SK-N-SH (cell line): ENCODE measurements at regions not wholly inside any gene's neighbourhood (a gene's known extent, or its start where the extent isn't known, plus 50 kb on each side); places are given as distances from the start of the nearest gene placed in this dataset.

Source experiments
- CTCF ChIA-PET: fragments of 300-600, 350-600 bp; formaldehyde crosslinking; extraction: SDS; loops from one replicate; lab custom pipeline; 2021; lab: Yijun Ruan, JAX
- POLR2A ChIA-PET: fragments of 350-600 bp; sonication (Branson Sonifier 250); formaldehyde crosslinking; extraction: SDS; loops from one replicate; lab custom pipeline; 2020; ENCODE audit warnings: antibody characterized with exemption, inconsistent platforms; lab: Yijun Ruan, JAX
- DNase-seq: peaks from one replicate; pipeline ENCODE4 v3.0.0; 2012
- H2AFZ ChIP-seq: fragments of 200-600 bp; sonication (generic); 2 replicates; pipeline ENCODE4 v1.8.1; 2016; ENCODE audit warnings: antibody characterized with exemption, mild to moderate bottlenecking, low read depth
- H3F3A ChIP-seq: fragments of 200-600 bp; sonication (generic); replicated peaks from 2 replicates; pipeline ENCODE3; 2016; ENCODE audit warnings: antibody characterized with exemption, mild to moderate bottlenecking; ENCODE audit not compliant: insufficient read depth
- H3K27ac ChIP-seq, 2 experiments: fragments of 200-500 bp in 1 of 2; fragments of 200-600 bp in 1 of 2; sonication (Bioruptor generic) in 1 of 2; sonication (generic), shearing (Covaris generic) in 1 of 2; 2 replicates each; pipeline versions ENCODE4 v1.5.1 to v1.6.1; 2014 to 2016; ENCODE audit warnings: low read depth in 2 of 2, inconsistent platforms in 1 of 2, low read length in 1 of 2, mild to moderate bottlenecking in 1 of 2, mixed read lengths in 1 of 2
- H3K27me3 ChIP-seq: fragments of 200-600 bp; sonication (generic), shearing (Covaris generic); 2 replicates; pipeline ENCODE4 v1.6.1; 2016; ENCODE audit warnings: mixed run types; ENCODE audit not compliant: insufficient read depth
- H3K36me3 ChIP-seq, 2 experiments: fragments of 200-500 bp in 1 of 2; fragments of 200-600 bp in 1 of 2; sonication (Bioruptor generic) in 1 of 2; sonication (generic) in 1 of 2; replicated peaks in 1 of 2; 2 replicates each; pipeline versions ENCODE3 to v1.5.1; 2014 to 2016; ENCODE audit warnings: low read length in 1 of 2, mild to moderate bottlenecking in 1 of 2; ENCODE audit not compliant: insufficient read depth in 2 of 2, control insufficient read depth in 1 of 2
- H3K4me1 ChIP-seq, 2 experiments: fragments of 200-500 bp in 1 of 2; fragments of 200-600 bp in 1 of 2; sonication (Bioruptor generic) in 1 of 2; sonication (generic), shearing (Covaris generic) in 1 of 2; 2 replicates each; pipeline versions ENCODE4 v1.5.1 to v1.6.1; 2014 to 2016; ENCODE audit warnings: low read depth in 1 of 2, low read length in 1 of 2, mixed run types in 1 of 2; ENCODE audit not compliant: insufficient read depth in 2 of 2, control insufficient read depth in 1 of 2
- H3K4me2 ChIP-seq: fragments of 200-600 bp; sonication (generic), shearing (Covaris generic); 2 replicates; pipeline ENCODE4 v1.6.1; 2017; ENCODE audit warnings: mixed run types
- H3K4me3 ChIP-seq, 2 experiments: fragments of 200-500 bp in 1 of 2; fragments of 200-600 bp in 1 of 2; sonication (Bioruptor generic) in 1 of 2; sonication (generic), shearing (Covaris generic) in 1 of 2; 2 replicates each; pipeline versions ENCODE4 v1.5.1 to v1.8.1; 2014 to 2016; ENCODE audit warnings: low read depth in 2 of 2, inconsistent platforms in 1 of 2, low read length in 1 of 2, mild to moderate bottlenecking in 1 of 2, mixed read lengths in 1 of 2, moderate library complexity in 1 of 2
- H3K79me2 ChIP-seq: fragments of 200-600 bp; sonication (generic); 2 replicates; pipeline ENCODE4 v1.8.1; 2017; ENCODE audit warnings: mild to moderate bottlenecking; ENCODE audit not compliant: insufficient read depth
- H3K9ac ChIP-seq: fragments of 200-600 bp; sonication (generic); 2 replicates; pipeline ENCODE4 v1.6.1; 2017; ENCODE audit warnings: mixed run types
- H3K9me2 ChIP-seq: fragments of 200-600 bp; sonication (generic); 2 replicates; pipeline ENCODE4 v1.6.1; 2017; ENCODE audit warnings: mixed run types
- H3K9me3 ChIP-seq: fragments of 200-600 bp; sonication (generic); 2 replicates; pipeline ENCODE4 v1.6.1; 2017; ENCODE audit warnings: mixed run types, mild to moderate bottlenecking, moderate library complexity
- H4K20me1 ChIP-seq: fragments of 200-600 bp; sonication (generic); 2 replicates; pipeline ENCODE4 v1.6.1; 2017; ENCODE audit warnings: mild to moderate bottlenecking, mixed run types; ENCODE audit not compliant: insufficient read depth
- CHD2 ChIP-seq: fragments of 150-350 bp; IDR thresholded peaks from 2 replicates; pipeline ENCODE4 v1.6.1; 2018; ENCODE audit warnings: low read length; ENCODE audit not compliant: partially characterized antibody
- ELF1 ChIP-seq: IDR thresholded peaks from 2 replicates; pipeline ENCODE4 v1.4.0; 2012
- EZH2phosphoT487 ChIP-seq: fragments of 200-600 bp; sonication (generic); IDR thresholded peaks from 2 replicates; pipeline ENCODE4 v1.6.1; 2017; ENCODE audit warnings: low read depth, mixed run types, mild to moderate bottlenecking, antibody characterized with exemption, moderate library complexity, borderline replicate concordance
- FOSL2 ChIP-seq: IDR thresholded peaks from 2 replicates; pipeline ENCODE4 v1.4.0; 2012; ENCODE audit warnings: low read depth, mild to moderate bottlenecking, moderate library complexity, borderline replicate concordance
- FOXJ3 ChIP-seq: sonication (generic); formaldehyde crosslinking; IDR thresholded peaks from 2 replicates; pipeline ENCODE4 v1.5.1; 2020; ENCODE audit warnings: mild to moderate bottlenecking, missing genetic modification reagents
- GABPA ChIP-seq: IDR thresholded peaks from 2 replicates; pipeline ENCODE4 v1.4.0; 2012; ENCODE audit warnings: low read depth, mild to moderate bottlenecking
- MEF2A ChIP-seq: IDR thresholded peaks from 2 replicates; pipeline ENCODE4 v1.4.0; 2012; ENCODE audit warnings: low read depth, borderline replicate concordance
- MXI1 ChIP-seq: IDR thresholded peaks from 2 replicates; pipeline ENCODE4 v1.6.1; 2012; ENCODE audit warnings: mild to moderate bottlenecking, low read depth, low read length, improper control_type of control experiment
- NFIC ChIP-seq: IDR thresholded peaks from 2 replicates; pipeline ENCODE4 v1.4.0; 2012; ENCODE audit warnings: borderline replicate concordance
- NRF1 ChIP-seq: IDR thresholded peaks from 2 replicates; pipeline ENCODE4 v1.6.1; 2012; ENCODE audit warnings: low read depth, mild to moderate bottlenecking, low read length
- POLR2AphosphoS5 ChIP-seq: IDR thresholded peaks from 2 replicates; pipeline ENCODE4 v1.6.1; 2012; ENCODE audit warnings: low read depth, low read length
- RAD21 ChIP-seq: IDR thresholded peaks from 2 replicates; pipeline ENCODE4 v1.6.1; 2012; ENCODE audit warnings: mild to moderate bottlenecking, low read length
- RCOR1 ChIP-seq: fragments of 150-350 bp; IDR thresholded peaks from 2 replicates; pipeline ENCODE4 v1.6.1; 2017; ENCODE audit warnings: antibody characterized with exemption, low read length
- RXRA ChIP-seq: IDR thresholded peaks from 2 replicates; pipeline ENCODE4 v1.4.0; 2012; ENCODE audit warnings: low read depth, mild to moderate bottlenecking, borderline replicate concordance
- SIN3A ChIP-seq: IDR thresholded peaks from 2 replicates; pipeline ENCODE4 v1.6.1; 2012; ENCODE audit warnings: low read depth, mild to moderate bottlenecking, low read length, moderate library complexity, borderline replicate concordance
- SMC3 ChIP-seq: IDR thresholded peaks from 2 replicates; pipeline ENCODE4 v1.6.1; 2012; ENCODE audit warnings: low read depth, low read length, improper control_type of control experiment
- TEAD4 ChIP-seq: IDR thresholded peaks from 2 replicates; pipeline ENCODE4 v1.4.0; 2012; ENCODE audit warnings: mild to moderate bottlenecking, borderline replicate concordance; ENCODE audit not compliant: insufficient read depth
- WGBS: methylation state at CpG from one replicate; pipeline ENCODE4 v1.1.6; 2017; ENCODE audit warnings: low lambda C conversion rate; 5-methylcytosine and 5-hydroxymethylcytosine counted together
- TF ChIP-seq, protein P1 (sequence below): fragments of 150-350 bp; IDR thresholded peaks from 2 replicates; pipeline ENCODE4 v1.6.1; 2017; ENCODE audit warnings: antibody characterized with exemption, low read length, low read depth, borderline replicate concordance
- TF ChIP-seq, protein P2 (sequence below): IDR thresholded peaks from 2 replicates; pipeline ENCODE4 v1.4.0; 2012; ENCODE audit warnings: low read depth, borderline replicate concordance
- TF ChIP-seq, protein P3 (sequence below): fragments of 200-600 bp; sonication (generic); IDR thresholded peaks from 2 replicates; pipeline ENCODE4 v1.6.1; 2017; ENCODE audit warnings: antibody characterized with exemption, mild to moderate bottlenecking, moderate library complexity

DNA sequence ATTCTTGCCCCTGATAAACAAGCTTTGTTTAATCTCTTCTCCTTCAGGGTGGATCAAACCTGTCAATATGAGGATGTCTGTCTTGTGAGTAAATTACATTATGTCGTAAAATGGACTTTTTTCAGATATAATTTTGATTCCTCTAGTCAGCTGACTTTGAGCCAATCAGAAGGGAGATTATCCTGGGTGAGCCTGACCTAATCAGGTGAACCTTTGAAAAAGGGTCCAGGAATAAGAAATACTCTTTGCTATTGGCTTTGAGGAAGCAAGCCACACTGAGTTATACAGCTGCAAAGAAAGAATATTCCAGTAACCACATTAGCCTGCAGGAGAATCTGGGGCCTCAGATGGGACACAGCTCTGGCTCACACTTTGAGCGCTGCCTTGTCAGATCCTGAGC lies 304.3 kb upstream of the ARRDC3 start:
- TF ChIP-seq, protein P1, sequence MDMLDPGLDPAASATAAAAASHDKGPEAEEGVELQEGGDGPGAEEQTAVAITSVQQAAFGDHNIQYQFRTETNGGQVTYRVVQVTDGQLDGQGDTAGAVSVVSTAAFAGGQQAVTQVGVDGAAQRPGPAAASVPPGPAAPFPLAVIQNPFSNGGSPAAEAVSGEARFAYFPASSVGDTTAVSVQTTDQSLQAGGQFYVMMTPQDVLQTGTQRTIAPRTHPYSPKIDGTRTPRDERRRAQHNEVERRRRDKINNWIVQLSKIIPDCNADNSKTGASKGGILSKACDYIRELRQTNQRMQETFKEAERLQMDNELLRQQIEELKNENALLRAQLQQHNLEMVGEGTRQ: no peak
- TF ChIP-seq NFIC: no peak
- no peak for TF ChIP-seq FOXJ3 (CRISPR knock-in tag)
- TF ChIP-seq, protein P2, sequence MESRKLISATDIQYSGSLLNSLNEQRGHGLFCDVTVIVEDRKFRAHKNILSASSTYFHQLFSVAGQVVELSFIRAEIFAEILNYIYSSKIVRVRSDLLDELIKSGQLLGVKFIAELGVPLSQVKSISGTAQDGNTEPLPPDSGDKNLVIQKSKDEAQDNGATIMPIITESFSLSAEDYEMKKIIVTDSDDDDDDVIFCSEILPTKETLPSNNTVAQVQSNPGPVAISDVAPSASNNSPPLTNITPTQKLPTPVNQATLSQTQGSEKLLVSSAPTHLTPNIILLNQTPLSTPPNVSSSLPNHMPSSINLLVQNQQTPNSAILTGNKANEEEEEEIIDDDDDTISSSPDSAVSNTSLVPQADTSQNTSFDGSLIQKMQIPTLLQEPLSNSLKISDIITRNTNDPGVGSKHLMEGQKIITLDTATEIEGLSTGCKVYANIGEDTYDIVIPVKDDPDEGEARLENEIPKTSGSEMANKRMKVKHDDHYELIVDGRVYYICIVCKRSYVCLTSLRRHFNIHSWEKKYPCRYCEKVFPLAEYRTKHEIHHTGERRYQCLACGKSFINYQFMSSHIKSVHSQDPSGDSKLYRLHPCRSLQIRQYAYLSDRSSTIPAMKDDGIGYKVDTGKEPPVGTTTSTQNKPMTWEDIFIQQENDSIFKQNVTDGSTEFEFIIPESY: no peak
- no peak for TF ChIP-seq POLR2AphosphoS5
- TF ChIP-seq RXRA: no peak
- no peak for TF ChIP-seq SMC3
- no peak for TF ChIP-seq MEF2A
- no peak for TF ChIP-seq ELF1
- no peak for TF ChIP-seq RAD21
- TF ChIP-seq CHD2: no peak
- TF ChIP-seq SIN3A: no peak
- TF ChIP-seq, protein P3, sequence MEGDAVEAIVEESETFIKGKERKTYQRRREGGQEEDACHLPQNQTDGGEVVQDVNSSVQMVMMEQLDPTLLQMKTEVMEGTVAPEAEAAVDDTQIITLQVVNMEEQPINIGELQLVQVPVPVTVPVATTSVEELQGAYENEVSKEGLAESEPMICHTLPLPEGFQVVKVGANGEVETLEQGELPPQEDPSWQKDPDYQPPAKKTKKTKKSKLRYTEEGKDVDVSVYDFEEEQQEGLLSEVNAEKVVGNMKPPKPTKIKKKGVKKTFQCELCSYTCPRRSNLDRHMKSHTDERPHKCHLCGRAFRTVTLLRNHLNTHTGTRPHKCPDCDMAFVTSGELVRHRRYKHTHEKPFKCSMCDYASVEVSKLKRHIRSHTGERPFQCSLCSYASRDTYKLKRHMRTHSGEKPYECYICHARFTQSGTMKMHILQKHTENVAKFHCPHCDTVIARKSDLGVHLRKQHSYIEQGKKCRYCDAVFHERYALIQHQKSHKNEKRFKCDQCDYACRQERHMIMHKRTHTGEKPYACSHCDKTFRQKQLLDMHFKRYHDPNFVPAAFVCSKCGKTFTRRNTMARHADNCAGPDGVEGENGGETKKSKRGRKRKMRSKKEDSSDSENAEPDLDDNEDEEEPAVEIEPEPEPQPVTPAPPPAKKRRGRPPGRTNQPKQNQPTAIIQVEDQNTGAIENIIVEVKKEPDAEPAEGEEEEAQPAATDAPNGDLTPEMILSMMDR: no peak
- no peak for TF ChIP-seq MXI1
- no peak for TF ChIP-seq NRF1
- TF ChIP-seq RCOR1: no peak
- TF ChIP-seq FOSL2: no peak
- TF ChIP-seq TEAD4: no peak
- TF ChIP-seq GABPA: no peak
- TF ChIP-seq EZH2phosphoT487: no peak
- TF ChIP-seq, all 33 proteins: peak for 0
- WGBS: 67% methylated on average over 2 of the region's 2 CpGs

More for the DNA sequence above, 304.3 kb upstream of the ARRDC3 start:
- no peak for DNase-seq
- no peaks in the 10 kb centered on the region for H3K79me2 ChIP-seq
- no peaks in the 10 kb centered on the region for H3K27me3 ChIP-seq
- no peak overlapping the region for H3K4me3 ChIP-seq
- ChIA-PET CTCF (no interaction called here), POLR2A (no interaction called here)
- H3K4me2 ChIP-seq: no peak overlapping the region
- no peaks in the 10 kb centered on the region for H3K4me1 ChIP-seq
- H3K9me3 ChIP-seq: no peaks in the 10 kb centered on the region
- H3K36me3 ChIP-seq: no peaks in the 10 kb centered on the region
- no peaks in the 10 kb centered on the region for H4K20me1 ChIP-seq
- no peaks in the 10 kb centered on the region for H3F3A ChIP-seq
- no peak overlapping the region for H3K9ac ChIP-seq
- H3K9me2 ChIP-seq: no peaks in the 10 kb centered on the region; the same call in 1 of the 2 replicates
- H3K27ac ChIP-seq: no peak overlapping the region
- no peak overlapping the region for H2AFZ ChIP-seq
